Fibroblast of lung (primary cell): ENCODE measurements at regions not wholly inside any gene's neighbourhood (a gene's known extent, or its start where the extent isn't known, plus 50 kb on each side); places are given as distances from the start of the nearest gene placed in this dataset.

Source experiments
- DNase-seq, 2 donors: peaks; one replicate each; pipeline versions ENCODE4 v3.0.0 to v3.0.0-alpha.2; 2010; ENCODE audit warnings: low read depth in 2 of 2
- H2AFZ ChIP-seq: 2 replicates; pipeline ENCODE4 v1.5.1; 2012; ENCODE audit warnings: low read length, control low read depth, inconsistent platforms
- H3K27ac ChIP-seq: 2 replicates; pipeline ENCODE4 v1.5.1; 2011; ENCODE audit warnings: low read length, control low read depth; ENCODE audit not compliant: insufficient read depth
- H3K27me3 ChIP-seq: 2 replicates; pipeline ENCODE4 v1.5.1; 2011; ENCODE audit warnings: mild to moderate bottlenecking, low read length; ENCODE audit not compliant: control insufficient read depth, insufficient read depth
- H3K36me3 ChIP-seq: 2 replicates; pipeline ENCODE4 v1.5.1; 2011; ENCODE audit warnings: low read length; ENCODE audit not compliant: control insufficient read depth, insufficient read depth
- H3K4me1 ChIP-seq: 2 replicates; pipeline ENCODE4 v1.5.1; 2011; ENCODE audit warnings: low read length; ENCODE audit not compliant: control insufficient read depth, insufficient read depth; ENCODE audit errors: extremely low read depth
- H3K4me2 ChIP-seq: 2 replicates; pipeline ENCODE4 v1.5.1; 2011; ENCODE audit warnings: low read length, control low read depth; ENCODE audit not compliant: insufficient read depth; ENCODE audit errors: extremely low read depth
- H3K4me3 ChIP-seq, 4 experiments: fragments of 200-600 bp in 1 of 4; sonication (generic) in 1 of 4; replicated peaks in 1 of 4; 2 replicates each; pipeline ENCODE4 v1.5.1; 2011 to 2016; ENCODE audit warnings: low read length in 4 of 4, low read depth in 3 of 4, mild to moderate bottlenecking in 3 of 4, control low read depth in 2 of 4, inconsistent platforms in 1 of 4, mixed read lengths in 1 of 4; ENCODE audit not compliant: insufficient read depth in 1 of 4; ENCODE audit errors: control extremely low read depth in 1 of 4
- H3K79me2 ChIP-seq: 2 replicates; pipeline ENCODE4 v1.5.1; 2012; ENCODE audit warnings: mild to moderate bottlenecking, low read length, inconsistent platforms; ENCODE audit not compliant: control insufficient read depth, insufficient read depth
- H3K9ac ChIP-seq: 2 replicates; pipeline ENCODE4 v1.5.1; 2011; ENCODE audit warnings: mild to moderate bottlenecking, low read length, control low read depth; ENCODE audit not compliant: insufficient read depth
- H3K9me3 ChIP-seq: 2 replicates; pipeline ENCODE4 v1.5.1; 2012; ENCODE audit warnings: low read depth, low read length; ENCODE audit not compliant: control insufficient read depth, insufficient read depth
- H4K20me1 ChIP-seq: 2 replicates; pipeline ENCODE4 v1.5.1; 2011; ENCODE audit warnings: low read length; ENCODE audit not compliant: control insufficient read depth, insufficient read depth; ENCODE audit errors: extremely low read depth
- EZH2 ChIP-seq: IDR thresholded peaks from 2 replicates; pipeline ENCODE4 v1.5.1; 2012; ENCODE audit warnings: low read length, control low read depth, mild to moderate bottlenecking; ENCODE audit errors: missing control alignments
- TF ChIP-seq, protein P1 (sequence below), 2 donors: IDR thresholded peaks in 1 of 2; conservative IDR thresholded peaks in 1 of 2; 1 replicate in 1 of 2; 2 replicates in 1 of 2; pipeline ENCODE4 v1.5.1; 2011 to 2012; ENCODE audit warnings: low read length in 2 of 2, control low read depth in 1 of 2, inconsistent platforms in 1 of 2, low read depth in 1 of 2, mild to moderate bottlenecking in 1 of 2

DNA sequence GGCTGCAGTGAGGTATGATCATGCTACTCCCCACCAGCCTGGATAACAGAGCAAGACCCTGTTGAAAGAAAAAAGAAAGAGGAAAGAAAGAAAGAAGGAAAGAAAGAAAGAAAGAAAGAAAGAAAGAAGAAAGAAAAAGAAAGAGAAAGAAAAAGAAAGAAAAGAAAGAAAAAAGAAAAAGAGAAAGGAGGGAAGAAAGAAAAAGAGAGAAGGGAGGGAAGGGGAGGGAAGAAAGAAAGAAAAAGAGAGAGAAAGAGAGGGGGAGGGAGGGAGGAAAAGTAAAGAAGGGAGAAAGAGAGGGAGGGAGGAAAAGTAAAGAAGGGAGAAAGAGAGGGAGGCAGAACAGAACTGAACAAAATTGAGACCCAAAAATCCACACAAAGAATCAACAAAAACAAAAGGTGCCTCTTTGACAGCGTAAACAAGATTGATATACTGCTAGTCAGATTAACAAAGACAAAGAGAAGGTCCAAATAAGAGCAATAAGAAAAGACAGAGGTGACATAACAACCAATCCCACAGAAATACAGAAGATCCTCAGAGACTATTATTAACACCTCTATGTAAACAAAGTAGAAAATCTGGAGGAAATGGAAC is 293.9 kb upstream of the AMIGO2 start:
- Histone ChIP-seq H3K9ac (no peak overlapping the region), H3K4me3 (no peak overlapping the region), H3K4me1 (no peaks in the 10 kb centered on the region), H2AFZ (no peak overlapping the region), H3K9me3 (no peaks in the 10 kb centered on the region), H3K4me2 (no peak overlapping the region), H3K27me3 (no peaks in the 10 kb centered on the region), H3K27ac (no peak overlapping the region), H3K36me3 (no peaks in the 10 kb centered on the region), H3K79me2 (no peaks in the 10 kb centered on the region), H4K20me1 (no peaks in the 10 kb centered on the region)
- TF ChIP-seq EZH2, result no peak
- TF ChIP-seq, protein P1, sequence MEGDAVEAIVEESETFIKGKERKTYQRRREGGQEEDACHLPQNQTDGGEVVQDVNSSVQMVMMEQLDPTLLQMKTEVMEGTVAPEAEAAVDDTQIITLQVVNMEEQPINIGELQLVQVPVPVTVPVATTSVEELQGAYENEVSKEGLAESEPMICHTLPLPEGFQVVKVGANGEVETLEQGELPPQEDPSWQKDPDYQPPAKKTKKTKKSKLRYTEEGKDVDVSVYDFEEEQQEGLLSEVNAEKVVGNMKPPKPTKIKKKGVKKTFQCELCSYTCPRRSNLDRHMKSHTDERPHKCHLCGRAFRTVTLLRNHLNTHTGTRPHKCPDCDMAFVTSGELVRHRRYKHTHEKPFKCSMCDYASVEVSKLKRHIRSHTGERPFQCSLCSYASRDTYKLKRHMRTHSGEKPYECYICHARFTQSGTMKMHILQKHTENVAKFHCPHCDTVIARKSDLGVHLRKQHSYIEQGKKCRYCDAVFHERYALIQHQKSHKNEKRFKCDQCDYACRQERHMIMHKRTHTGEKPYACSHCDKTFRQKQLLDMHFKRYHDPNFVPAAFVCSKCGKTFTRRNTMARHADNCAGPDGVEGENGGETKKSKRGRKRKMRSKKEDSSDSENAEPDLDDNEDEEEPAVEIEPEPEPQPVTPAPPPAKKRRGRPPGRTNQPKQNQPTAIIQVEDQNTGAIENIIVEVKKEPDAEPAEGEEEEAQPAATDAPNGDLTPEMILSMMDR (conservative IDR thresholded peaks at IDR 0.05 in 1 of 2, IDR thresholded peaks at IDR 0.05 in 1 of 2; ENCODE audit: low read depth in 1 of 2, low read length in 2 of 2), result no peak
- DNase-seq, result no peak

DNA sequence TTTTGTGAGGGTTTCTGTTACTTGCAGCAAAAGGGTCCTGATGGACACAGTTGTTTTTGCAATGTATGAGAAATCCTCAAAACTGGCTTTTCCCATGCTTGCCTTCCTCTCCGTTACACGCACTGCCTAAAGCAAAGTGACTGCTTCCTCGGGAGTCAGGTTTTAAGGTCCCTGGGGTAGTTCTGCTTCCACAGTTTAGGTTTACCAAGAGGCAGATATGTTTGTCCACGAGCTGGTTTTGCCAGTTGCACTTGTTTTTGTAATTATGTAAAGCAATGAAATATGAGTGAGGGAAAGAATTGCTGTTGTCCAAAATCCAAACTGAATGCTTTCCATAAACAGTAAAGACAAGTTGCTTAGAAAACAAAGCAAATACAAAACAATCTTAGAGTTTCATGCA is 290.7 kb upstream of the AMIGO2 start:
- no peak for DNase-seq
- Histone ChIP-seq H3K4me2 (no peak overlapping the region), H2AFZ (no peak overlapping the region)

DNA sequence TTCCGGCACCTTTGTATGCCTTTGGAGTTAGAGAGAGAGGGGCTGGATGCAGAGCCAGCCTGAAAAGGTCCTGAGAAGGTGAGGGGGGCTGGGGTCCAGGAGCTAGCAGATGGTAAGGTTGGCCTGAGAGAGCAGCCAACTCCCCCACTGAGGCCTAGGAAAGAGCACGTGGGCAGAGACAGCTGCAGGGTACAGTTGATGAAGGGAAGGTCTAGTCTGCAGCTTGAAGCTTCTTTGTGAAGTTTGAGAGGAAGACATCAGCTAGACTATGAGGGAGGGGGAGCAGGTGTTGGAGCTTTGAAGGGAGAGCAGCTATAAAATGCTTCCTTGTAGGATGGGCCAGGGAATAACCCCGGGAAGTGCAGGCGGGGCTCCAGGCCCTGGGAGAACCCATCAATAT is 289.3 kb upstream of the AMIGO2 start:
- no peak for DNase-seq
- H3K36me3 ChIP-seq, result no peaks in the 10 kb centered on the region
- TF ChIP-seq, protein P1 (conservative IDR thresholded peaks at IDR 0.05 in 1 of 2, IDR thresholded peaks at IDR 0.05 in 1 of 2; ENCODE audit: low read depth in 1 of 2, low read length in 2 of 2), result no peak
- no peak for TF ChIP-seq EZH2

More for the DNA sequence above, 290.7 kb upstream of the AMIGO2 start:
- Histone ChIP-seq H3K4me1 (no peaks in the 10 kb centered on the region), H3K36me3 (no peaks in the 10 kb centered on the region), H3K27me3 (no peaks in the 10 kb centered on the region), H3K4me3 (no peak overlapping the region), H3K9me3 (no peaks in the 10 kb centered on the region), H4K20me1 (no peaks in the 10 kb centered on the region), H3K9ac (no peak overlapping the region), H3K79me2 (no peaks in the 10 kb centered on the region), H3K27ac (no peak overlapping the region)
- TF ChIP-seq, protein P1 (conservative IDR thresholded peaks at IDR 0.05 in 1 of 2, IDR thresholded peaks at IDR 0.05 in 1 of 2; ENCODE audit: low read depth in 1 of 2, low read length in 2 of 2), result no peak
- no peak for TF ChIP-seq EZH2

More for the DNA sequence above, 289.3 kb upstream of the AMIGO2 start:
- H3K4me1 ChIP-seq, result no peaks in the 10 kb centered on the region
- no peak overlapping the region for H3K9ac ChIP-seq
- H3K27me3 ChIP-seq, result no peaks in the 10 kb centered on the region
- no peaks in the 10 kb centered on the region for H3K9me3 ChIP-seq
- H3K27ac ChIP-seq, result no peak overlapping the region
- H3K4me2 ChIP-seq, result no peak overlapping the region
- H2AFZ ChIP-seq, result no peak overlapping the region
- no peaks in the 10 kb centered on the region for H4K20me1 ChIP-seq
- no peaks in the 10 kb centered on the region for H3K79me2 ChIP-seq
- H3K4me3 ChIP-seq, result no peak overlapping the region
